ENCODE measurements at regions not wholly inside any gene's neighbourhood (a gene's known extent, or its start where the extent isn't known, plus 50 kb on each side); places are given as distances from the start of the nearest gene placed in this dataset.

DNA sequence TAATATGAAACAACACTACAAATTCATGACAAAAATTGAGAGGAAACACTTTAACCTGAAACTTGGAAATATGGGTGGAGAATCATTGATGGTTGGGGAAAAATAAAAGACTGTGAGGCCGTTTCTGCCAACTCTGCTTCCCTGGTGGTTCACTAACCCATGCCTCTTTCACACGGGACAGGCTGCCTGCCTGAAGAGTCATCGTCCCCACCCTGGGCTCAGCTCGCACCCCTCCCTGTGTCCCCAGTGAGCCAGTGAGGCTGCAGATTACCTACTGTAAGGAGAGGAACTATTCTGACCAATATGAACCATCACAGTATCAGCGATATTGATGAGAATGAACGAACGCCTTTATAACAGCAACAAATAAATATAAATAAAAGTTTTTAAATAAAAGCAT is 357.8 kb upstream of the CDH20 start:
- TF ChIP-seq CREB1 (IDR thresholded peaks at IDR 0.05) (no peak), RNF2 (IDR thresholded peaks at IDR 0.05; ENCODE audit: borderline replicate concordance, low read depth, low read length, missing control alignments, poor library complexity, severe bottlenecking) (no peak), POLR2A (IDR thresholded peaks at IDR 0.05; ENCODE audit: control extremely low read depth in 1 of 2, low read depth in 2 of 2, low read length in 2 of 2) (no peak), RBBP5 (IDR thresholded peaks at IDR 0.05; ENCODE audit: borderline replicate concordance, low read depth, low read length) (no peak)
- TF ChIP-seq, protein P1, sequence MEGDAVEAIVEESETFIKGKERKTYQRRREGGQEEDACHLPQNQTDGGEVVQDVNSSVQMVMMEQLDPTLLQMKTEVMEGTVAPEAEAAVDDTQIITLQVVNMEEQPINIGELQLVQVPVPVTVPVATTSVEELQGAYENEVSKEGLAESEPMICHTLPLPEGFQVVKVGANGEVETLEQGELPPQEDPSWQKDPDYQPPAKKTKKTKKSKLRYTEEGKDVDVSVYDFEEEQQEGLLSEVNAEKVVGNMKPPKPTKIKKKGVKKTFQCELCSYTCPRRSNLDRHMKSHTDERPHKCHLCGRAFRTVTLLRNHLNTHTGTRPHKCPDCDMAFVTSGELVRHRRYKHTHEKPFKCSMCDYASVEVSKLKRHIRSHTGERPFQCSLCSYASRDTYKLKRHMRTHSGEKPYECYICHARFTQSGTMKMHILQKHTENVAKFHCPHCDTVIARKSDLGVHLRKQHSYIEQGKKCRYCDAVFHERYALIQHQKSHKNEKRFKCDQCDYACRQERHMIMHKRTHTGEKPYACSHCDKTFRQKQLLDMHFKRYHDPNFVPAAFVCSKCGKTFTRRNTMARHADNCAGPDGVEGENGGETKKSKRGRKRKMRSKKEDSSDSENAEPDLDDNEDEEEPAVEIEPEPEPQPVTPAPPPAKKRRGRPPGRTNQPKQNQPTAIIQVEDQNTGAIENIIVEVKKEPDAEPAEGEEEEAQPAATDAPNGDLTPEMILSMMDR (IDR thresholded peaks at IDR 0.05; ENCODE audit: control extremely low read depth in 1 of 3, insufficient read depth in 1 of 3, low read depth in 1 of 3, low read length in 3 of 3) = no peak
- TF ChIP-seq, protein P2, sequence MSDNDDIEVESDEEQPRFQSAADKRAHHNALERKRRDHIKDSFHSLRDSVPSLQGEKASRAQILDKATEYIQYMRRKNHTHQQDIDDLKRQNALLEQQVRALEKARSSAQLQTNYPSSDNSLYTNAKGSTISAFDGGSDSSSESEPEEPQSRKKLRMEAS (IDR thresholded peaks at IDR 0.05) = no peak
- TF ChIP-seq, protein P3, sequence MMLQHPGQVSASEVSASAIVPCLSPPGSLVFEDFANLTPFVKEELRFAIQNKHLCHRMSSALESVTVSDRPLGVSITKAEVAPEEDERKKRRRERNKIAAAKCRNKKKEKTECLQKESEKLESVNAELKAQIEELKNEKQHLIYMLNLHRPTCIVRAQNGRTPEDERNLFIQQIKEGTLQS (IDR thresholded peaks at IDR 0.05; ENCODE audit: insufficient read depth, low read depth, low read length) = no peak

Data from H1 (cell line).